ENCODE measurements at regions not wholly inside any gene's neighbourhood (a gene's known extent, or its start where the extent isn't known, plus 50 kb on each side); places are given as distances from the start of the nearest gene placed in this dataset.

DNA sequence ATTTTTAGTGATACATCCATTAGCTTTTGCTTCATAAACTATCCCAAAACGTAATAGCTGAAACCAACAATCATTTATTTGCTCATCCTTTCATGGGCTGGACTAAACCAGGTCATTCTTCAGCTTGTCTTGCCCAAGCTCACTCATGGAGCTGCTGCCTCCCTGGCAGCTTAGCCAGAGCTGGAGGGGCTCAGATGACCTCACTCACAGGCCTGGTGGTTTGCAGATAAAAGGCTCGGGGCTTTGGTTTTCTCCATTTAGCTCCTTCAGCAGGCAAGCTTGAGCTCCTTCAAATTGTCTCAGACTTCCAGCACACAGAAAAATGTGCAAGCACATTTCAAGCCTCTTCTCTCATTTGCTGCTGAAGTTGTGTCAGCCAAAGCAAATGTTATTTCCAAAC is 139.1 kb downstream of the BTBD3 start:
- no peaks in the 10 kb centered on the region for H3K79me2 ChIP-seq (ENCODE audit: control insufficient read depth, low read length)
- no peaks in the 10 kb centered on the region for H4K20me1 ChIP-seq (ENCODE audit: control insufficient read depth, insufficient read depth, low read depth, low read length)
- no peaks in the 10 kb centered on the region for H3K4me1 ChIP-seq (ENCODE audit: control insufficient read depth, low read length)
- no peaks in the 10 kb centered on the region for H3F3A ChIP-seq (ENCODE audit: control insufficient read depth, insufficient read depth)
- H3K9me3 ChIP-seq (ENCODE audit: control insufficient read depth, insufficient read depth, low read length): no peaks in the 10 kb centered on the region; the same call in 1 of the 2 replicates
- H3K27me3 ChIP-seq (ENCODE audit: control insufficient read depth, low read length): no peaks in the 10 kb centered on the region
- no peak for TF ChIP-seq EZH2phosphoT487 (IDR thresholded peaks at IDR 0.05; ENCODE audit: borderline replicate concordance, low read length)
- TF ChIP-seq, protein P1, sequence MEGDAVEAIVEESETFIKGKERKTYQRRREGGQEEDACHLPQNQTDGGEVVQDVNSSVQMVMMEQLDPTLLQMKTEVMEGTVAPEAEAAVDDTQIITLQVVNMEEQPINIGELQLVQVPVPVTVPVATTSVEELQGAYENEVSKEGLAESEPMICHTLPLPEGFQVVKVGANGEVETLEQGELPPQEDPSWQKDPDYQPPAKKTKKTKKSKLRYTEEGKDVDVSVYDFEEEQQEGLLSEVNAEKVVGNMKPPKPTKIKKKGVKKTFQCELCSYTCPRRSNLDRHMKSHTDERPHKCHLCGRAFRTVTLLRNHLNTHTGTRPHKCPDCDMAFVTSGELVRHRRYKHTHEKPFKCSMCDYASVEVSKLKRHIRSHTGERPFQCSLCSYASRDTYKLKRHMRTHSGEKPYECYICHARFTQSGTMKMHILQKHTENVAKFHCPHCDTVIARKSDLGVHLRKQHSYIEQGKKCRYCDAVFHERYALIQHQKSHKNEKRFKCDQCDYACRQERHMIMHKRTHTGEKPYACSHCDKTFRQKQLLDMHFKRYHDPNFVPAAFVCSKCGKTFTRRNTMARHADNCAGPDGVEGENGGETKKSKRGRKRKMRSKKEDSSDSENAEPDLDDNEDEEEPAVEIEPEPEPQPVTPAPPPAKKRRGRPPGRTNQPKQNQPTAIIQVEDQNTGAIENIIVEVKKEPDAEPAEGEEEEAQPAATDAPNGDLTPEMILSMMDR (IDR thresholded peaks at IDR 0.05; ENCODE audit: low read depth, low read length, poor library complexity, severe bottlenecking): no peak
- no peak overlapping the region for H3K27ac ChIP-seq (ENCODE audit: low read depth, low read length)
- no peak overlapping the region for H3K4me2 ChIP-seq (ENCODE audit: low read length)
- H3K4me3 ChIP-seq (ENCODE audit: low read length): no peak overlapping the region
- no peaks in the 10 kb centered on the region for H3K9me2 ChIP-seq (replicated peaks; ENCODE audit: control insufficient read depth, low read length)
- H3K36me3 ChIP-seq (ENCODE audit: control insufficient read depth, low read length): no peaks in the 10 kb centered on the region

DNA sequence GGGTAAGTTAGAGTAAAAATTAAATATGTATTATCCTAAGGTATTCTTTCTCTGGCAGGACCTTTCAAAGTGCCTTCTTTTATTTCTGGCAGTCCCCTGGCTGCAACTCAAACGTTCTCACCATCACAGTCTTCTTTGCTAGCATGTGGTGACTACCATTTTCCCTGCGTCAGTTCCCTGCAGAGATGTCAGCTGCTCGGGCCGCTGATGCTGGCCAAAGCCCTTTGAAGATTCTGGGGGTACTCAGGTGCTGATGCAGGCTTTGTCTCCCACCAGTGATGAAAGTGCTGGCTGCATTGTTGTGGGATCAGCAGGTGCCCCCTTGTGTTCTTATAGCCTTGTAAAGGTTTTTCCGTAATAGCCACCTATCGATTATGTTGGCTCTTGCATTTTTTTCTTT is 140.1 kb downstream of the BTBD3 start:
- H3K9me3 ChIP-seq (ENCODE audit: control insufficient read depth, insufficient read depth, low read length): no peaks in the 10 kb centered on the region; the same call in 1 of the 2 replicates
- no peaks in the 10 kb centered on the region for H3K4me1 ChIP-seq (ENCODE audit: control insufficient read depth, low read length)
- H3K4me3 ChIP-seq (ENCODE audit: low read length): no peak overlapping the region
- no peaks in the 10 kb centered on the region for H4K20me1 ChIP-seq (ENCODE audit: control insufficient read depth, insufficient read depth, low read depth, low read length)
- H3K79me2 ChIP-seq (ENCODE audit: control insufficient read depth, low read length): no peaks in the 10 kb centered on the region
- no peaks in the 10 kb centered on the region for H3K9me2 ChIP-seq (replicated peaks; ENCODE audit: control insufficient read depth, low read length)
- H3F3A ChIP-seq (ENCODE audit: control insufficient read depth, insufficient read depth): no peaks in the 10 kb centered on the region
- H3K36me3 ChIP-seq (ENCODE audit: control insufficient read depth, low read length): no peaks in the 10 kb centered on the region
- no peaks in the 10 kb centered on the region for H3K27me3 ChIP-seq (ENCODE audit: control insufficient read depth, low read length)
- H3K27ac ChIP-seq (ENCODE audit: low read depth, low read length): no peak overlapping the region
- TF ChIP-seq, protein P1 (IDR thresholded peaks at IDR 0.05; ENCODE audit: low read depth, low read length, poor library complexity, severe bottlenecking): no peak
- no peak overlapping the region for H3K4me2 ChIP-seq (ENCODE audit: low read length)

- H3K27me3 ChIP-seq (ENCODE audit: control insufficient read depth, low read length): no peaks in the 10 kb centered on the region
- H3K4me2 ChIP-seq (ENCODE audit: low read length): no peak overlapping the region
- H3K36me3 ChIP-seq (ENCODE audit: control insufficient read depth, low read length): no peaks in the 10 kb centered on the region
- TF ChIP-seq, protein P1 (IDR thresholded peaks at IDR 0.05; ENCODE audit: low read depth, low read length, poor library complexity, severe bottlenecking): no peak
- no peak for TF ChIP-seq EZH2phosphoT487 (IDR thresholded peaks at IDR 0.05; ENCODE audit: borderline replicate concordance, low read length)
- no peaks in the 10 kb centered on the region for H3F3A ChIP-seq (ENCODE audit: control insufficient read depth, insufficient read depth)
- no peaks in the 10 kb centered on the region; the same call in 1 of the 2 replicates for H3K9me3 ChIP-seq (ENCODE audit: control insufficient read depth, insufficient read depth, low read length)
- no peaks in the 10 kb centered on the region for H3K4me1 ChIP-seq (ENCODE audit: control insufficient read depth, low read length)
- no peak overlapping the region for H3K4me3 ChIP-seq (ENCODE audit: low read length)
- H4K20me1 ChIP-seq (ENCODE audit: control insufficient read depth, insufficient read depth, low read depth, low read length): no peaks in the 10 kb centered on the region
- H3K27ac ChIP-seq (ENCODE audit: low read depth, low read length): no peak overlapping the region
- H3K9me2 ChIP-seq (replicated peaks; ENCODE audit: control insufficient read depth, low read length): no peaks in the 10 kb centered on the region
- H3K79me2 ChIP-seq (ENCODE audit: control insufficient read depth, low read length): no peaks in the 10 kb centered on the region
These were observed 140.5 kb downstream of the BTBD3 start for GRCh38 chr20:12058216-12058615.

DNA sequence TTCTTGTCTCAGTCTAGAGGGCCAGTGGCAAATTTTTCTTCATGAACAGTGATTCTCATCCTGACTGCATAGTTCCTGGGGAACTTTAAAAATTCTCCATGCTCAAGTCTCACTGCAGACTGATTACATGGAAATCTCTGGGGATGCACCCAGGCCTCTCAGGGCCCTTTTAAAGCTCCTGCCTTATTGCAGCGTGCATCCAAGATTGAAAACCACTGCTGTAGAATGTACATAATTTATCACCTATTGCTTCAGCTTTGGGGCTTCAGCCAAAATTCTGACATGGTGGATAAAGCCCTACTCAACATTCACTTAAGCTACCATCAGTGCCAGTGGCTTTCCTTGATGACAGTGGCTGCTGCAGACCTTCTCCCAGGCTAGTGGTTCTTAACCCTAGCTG is 143.8 kb downstream of the BTBD3 start:
- Histone ChIP-seq H3K9me3 (ENCODE audit: control insufficient read depth, insufficient read depth, low read length) (peaks cover 11% of the 10 kb centered on the region; the same call in 1 of the 2 replicates), H3K9me2 (replicated peaks; ENCODE audit: control insufficient read depth, low read length) (no peaks in the 10 kb centered on the region), H3K4me3 (ENCODE audit: low read length) (no peak overlapping the region), H3K27me3 (ENCODE audit: control insufficient read depth, low read length) (no peaks in the 10 kb centered on the region), H4K20me1 (ENCODE audit: control insufficient read depth, insufficient read depth, low read depth, low read length) (no peaks in the 10 kb centered on the region), H3K36me3 (ENCODE audit: control insufficient read depth, low read length) (no peaks in the 10 kb centered on the region), H3F3A (ENCODE audit: control insufficient read depth, insufficient read depth) (no peaks in the 10 kb centered on the region), H3K4me1 (ENCODE audit: control insufficient read depth, low read length) (no peaks in the 10 kb centered on the region), H3K79me2 (ENCODE audit: control insufficient read depth, low read length) (no peaks in the 10 kb centered on the region), H3K4me2 (ENCODE audit: low read length) (no peak overlapping the region), H3K27ac (ENCODE audit: low read depth, low read length) (no peak overlapping the region)
- no peak for TF ChIP-seq EZH2phosphoT487 (IDR thresholded peaks at IDR 0.05; ENCODE audit: borderline replicate concordance, low read length)
- TF ChIP-seq, protein P1 (IDR thresholded peaks at IDR 0.05; ENCODE audit: low read depth, low read length, poor library complexity, severe bottlenecking): no peak

Measured in DOHH2 (cell line).